D721Med (cell line): ENCODE measurements at regions not wholly inside any gene's neighbourhood (a gene's known extent, or its start where the extent isn't known, plus 50 kb on each side); places are given as distances from the start of the nearest gene placed in this dataset.

Source experiments
- DNase-seq: peaks from one replicate; pipeline ENCODE4 v3.0.0; 2011; ENCODE audit warnings: low spot score; ENCODE audit not compliant: insufficient read length
- FAIRE-seq: peaks from 2 replicates; lab custom pipeline; 2011; peaks lifted over from hg19 to GRCh38; lab: Jason Lieb, UNC
- CTCF ChIP-seq: IDR thresholded peaks from 2 replicates; pipeline ENCODE4 v1.5.1; 2012; ENCODE audit warnings: mild to moderate bottlenecking, control low read depth; ENCODE audit not compliant: insufficient read depth; ENCODE audit errors: missing control alignments

GRCh38 chr5:51494821-51495220 lies 111.6 kb downstream of the ISL1 start:
- no peak for TF ChIP-seq CTCF
- FAIRE-seq: no peak
- no peak for DNase-seq

GRCh38 chr5:51495672-51496071 lies 112.4 kb downstream of the ISL1 start:
- DNase-seq (no peak), FAIRE-seq (no peak)
- TF ChIP-seq CTCF: no peak

DNA sequence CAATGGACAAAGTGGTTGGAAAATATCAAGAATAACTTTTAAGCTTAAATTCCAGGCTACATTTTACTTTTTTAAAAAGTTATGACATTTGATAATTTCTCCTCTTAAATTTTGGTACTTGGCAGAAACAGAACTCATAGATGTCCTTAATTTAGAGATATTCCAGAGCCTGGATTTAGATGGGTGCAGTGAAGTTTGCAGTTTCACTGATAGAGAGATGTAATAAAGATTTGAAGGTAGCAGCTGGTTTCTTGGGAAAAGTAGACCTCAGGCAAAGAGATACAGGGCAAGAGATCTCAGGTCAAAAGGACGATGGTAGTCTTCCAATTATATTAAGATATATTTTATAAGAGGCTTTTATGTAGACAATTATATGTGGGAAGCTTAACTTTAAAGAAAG lies 134.6 kb downstream of the ISL1 start:
- no peak for FAIRE-seq
- no peak for TF ChIP-seq CTCF

DNA sequence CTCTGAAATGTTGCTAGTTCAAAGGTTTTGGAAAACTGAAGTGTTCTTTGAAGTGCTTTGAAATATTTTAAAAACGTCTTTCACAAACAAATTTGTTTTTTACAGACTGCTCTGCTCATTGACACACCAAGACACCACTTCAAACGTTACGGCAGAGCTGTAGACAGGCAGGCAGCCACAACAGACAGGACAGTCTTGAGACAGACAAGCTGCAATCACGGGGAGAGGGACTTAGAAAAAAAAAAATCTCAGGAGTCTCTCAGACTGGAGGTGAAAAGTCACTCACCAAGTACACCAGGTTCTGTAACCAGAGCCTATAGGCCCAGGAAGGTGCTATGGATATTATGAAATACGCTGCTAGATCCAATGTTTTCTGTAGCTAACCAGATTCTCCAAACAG lies 135.4 kb downstream of the ISL1 start:
- DNase-seq (no peak), FAIRE-seq (peak; percentile 6)
- TF ChIP-seq CTCF: no peak

More for the DNA sequence above, 134.6 kb downstream of the ISL1 start:
- DNase-seq: no peak

GRCh38 chr5:51521583-51521982 lies 138.3 kb downstream of the ISL1 start:
- TF ChIP-seq CTCF: no peak
- FAIRE-seq: no peak
- no peak for DNase-seq

GRCh38 chr5:51539232-51539631 lies 156.0 kb downstream of the ISL1 start:
- DNase-seq (no peak), FAIRE-seq (no peak)
- TF ChIP-seq CTCF: no peak

- DNase-seq (no peak), FAIRE-seq (no peak)
- no peak for TF ChIP-seq CTCF
Measured at GRCh38 chr5:51544031-51544785, 161.0 kb downstream of the ISL1 start.
